Fibroblast of gingiva (primary cell): ENCODE measurements at regions not wholly inside any gene's neighbourhood (a gene's known extent, or its start where the extent isn't known, plus 50 kb on each side); places are given as distances from the start of the nearest gene placed in this dataset.
"Not testable (repeated sequence)": the region's sequence is repeated elsewhere in the genome, so short reads cannot be mapped to it uniquely, and the experiment has no call there.

Source experiments
- DNase-seq: peaks from one replicate; pipeline ENCODE4 v3.0.0-alpha.2; 2011; ENCODE audit warnings: low read depth

GRCh38 chr5:60066502-60066901 lies 173.0 kb upstream of the PDE4D start:
- DNase-seq = no peak

DNA sequence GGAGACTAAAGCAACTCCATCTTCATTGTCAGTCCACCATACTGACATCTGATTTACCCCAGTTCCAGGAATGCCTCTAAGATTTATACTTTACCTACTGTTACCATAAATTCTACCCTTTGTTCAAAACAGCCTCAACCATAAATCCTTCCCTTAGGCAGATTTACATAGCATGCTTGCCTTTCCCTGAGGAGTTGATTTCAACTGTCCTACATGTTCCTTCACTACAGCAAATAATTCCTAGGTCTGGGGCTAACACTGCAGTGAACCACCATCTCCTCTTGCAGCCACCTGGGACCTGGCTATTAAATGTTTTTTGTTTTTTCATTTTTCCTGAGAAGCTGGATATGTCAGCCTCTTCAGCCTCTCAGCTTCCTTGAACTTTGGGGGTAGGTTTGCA lies 166.9 kb upstream of the PDE4D start:
- DNase-seq = no peak

DNA sequence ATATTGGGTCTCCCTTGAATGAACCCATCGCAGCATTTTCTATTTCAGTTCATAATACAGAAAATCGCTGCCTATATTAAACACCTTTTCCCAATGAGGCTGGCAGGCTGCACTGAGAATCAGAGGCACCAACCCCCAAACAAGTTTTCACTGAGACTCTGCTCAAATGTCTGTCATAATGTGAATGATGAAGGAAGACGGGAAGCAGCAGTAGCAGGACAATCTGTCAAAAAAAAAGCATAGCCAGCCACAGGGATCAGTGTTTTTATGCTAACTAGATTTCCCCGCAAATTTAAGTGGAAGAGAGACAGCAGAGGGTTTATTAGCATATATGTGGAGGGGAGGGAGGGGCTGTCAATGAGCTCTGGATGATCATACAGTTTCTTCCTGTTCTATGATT lies 162.7 kb upstream of the PDE4D start:
- no peak for DNase-seq

DNA sequence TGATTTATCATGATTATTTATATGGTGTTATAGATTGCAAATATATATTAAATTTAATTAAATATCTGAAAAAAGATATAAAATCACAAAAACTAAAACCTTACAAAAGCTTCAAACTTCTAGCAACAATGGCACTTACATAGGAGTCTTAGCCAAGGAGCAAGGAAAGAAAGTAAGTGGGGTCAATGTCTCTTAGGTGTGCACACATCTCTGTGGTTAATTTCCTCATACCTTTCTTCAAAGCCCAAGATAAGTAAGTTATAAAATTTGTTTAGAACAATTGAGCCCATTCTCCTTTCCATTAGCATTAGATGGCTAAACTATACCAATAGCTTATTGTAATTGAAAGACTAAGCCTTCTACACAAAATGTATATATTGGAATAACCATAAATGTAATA lies 161.6 kb upstream of the PDE4D start:
- DNase-seq = no peak

DNA sequence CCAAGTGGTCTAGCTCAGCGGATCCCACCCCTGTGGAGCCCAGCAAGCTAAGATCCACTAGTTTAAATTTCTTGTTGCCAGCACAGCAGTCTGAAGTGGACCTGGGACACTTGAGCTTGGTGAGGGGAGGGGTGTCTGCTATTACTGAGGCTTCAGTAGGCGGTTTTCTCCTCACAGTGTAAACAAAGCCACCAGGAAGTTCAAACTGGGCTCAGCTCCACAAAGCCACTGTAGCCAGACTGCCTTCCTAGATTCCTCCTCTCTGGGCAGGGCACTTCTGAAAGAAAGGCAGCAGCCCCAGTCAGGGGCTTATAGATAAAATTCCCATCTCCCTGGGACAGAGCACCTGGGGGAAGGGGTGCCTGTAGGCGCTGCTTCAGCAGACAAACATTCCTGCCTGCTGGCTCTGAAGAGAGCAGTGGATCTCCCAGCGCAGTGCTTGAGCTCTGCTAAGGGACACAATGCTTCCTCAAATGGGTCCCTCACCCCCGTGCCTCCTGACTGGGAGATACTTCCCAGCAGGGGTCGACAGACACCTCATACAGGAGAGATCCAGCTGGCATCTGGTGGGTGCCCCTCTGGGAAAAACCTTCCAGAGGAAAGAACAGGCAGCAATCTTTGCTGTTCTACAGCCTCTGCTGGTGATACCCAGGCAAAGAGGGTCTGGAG lies 148.6 kb upstream of the PDE4D start:
- not testable (repeated sequence) for DNase-seq

- not testable (repeated sequence) for DNase-seq
Observed at GRCh38 chr5:60041508-60041907, 148.0 kb upstream of the PDE4D start.

DNA sequence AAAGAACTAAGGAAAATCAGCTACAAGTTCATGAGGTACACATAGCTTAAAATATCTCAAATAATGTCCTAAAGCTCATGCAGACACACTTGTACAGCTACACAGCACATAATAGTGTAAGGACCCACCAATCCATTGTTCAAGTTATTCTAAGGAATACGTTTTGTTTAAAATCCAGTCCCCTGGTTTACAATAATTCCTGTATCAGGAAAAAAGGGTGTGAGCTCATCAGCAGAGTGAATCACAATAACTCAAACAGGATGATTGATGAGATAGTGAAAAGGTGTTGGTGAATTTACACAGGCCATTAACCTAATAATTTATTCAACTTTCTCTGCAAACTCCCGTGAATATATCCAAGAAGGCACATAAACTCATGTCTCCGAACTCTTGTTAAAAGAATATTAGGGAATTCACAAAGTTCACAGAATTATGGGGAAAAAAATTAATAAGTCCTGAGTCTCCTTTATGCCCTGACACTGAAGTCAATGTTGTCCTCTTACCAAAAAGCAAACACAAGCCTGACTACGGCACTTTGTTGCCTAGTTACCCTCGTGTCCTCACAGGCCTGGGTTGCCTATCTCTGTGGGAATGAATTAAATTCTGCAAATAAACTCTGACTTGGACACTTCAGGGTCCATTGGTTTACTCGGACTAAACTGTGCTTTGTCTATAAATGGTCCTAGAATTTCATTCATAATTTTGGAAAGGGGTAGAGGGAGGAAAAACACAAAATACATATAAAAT lies 142.8 kb upstream of the PDE4D start:
- DNase-seq = no peak

- DNase-seq = no peak
Observed at GRCh38 chr5:60026161-60026560, 132.6 kb upstream of the PDE4D start.

- no peak for DNase-seq
Observed at GRCh38 chr5:60024104-60024503, 130.6 kb upstream of the PDE4D start.

DNA sequence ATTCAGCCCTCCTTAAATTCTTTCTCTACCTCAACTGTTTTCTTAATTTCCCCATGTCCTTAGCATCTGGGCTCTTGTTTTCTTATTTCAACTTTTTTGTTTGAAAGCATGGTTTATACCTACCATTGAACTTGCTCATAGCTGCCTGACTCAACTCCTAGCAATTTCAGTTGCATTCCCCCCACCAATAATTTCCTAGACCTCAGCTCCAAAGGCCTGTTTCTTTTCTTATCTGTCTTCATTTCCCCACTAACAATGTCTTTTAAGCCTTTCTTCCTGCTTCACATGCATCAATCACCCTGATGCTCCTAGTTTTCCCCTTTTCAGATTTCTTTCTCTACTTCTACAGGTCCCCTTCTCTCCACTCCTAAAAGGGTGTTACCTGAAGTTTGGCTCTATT lies 129.7 kb upstream of the PDE4D start:
- no peak for DNase-seq

- no peak for DNase-seq
Observed at GRCh38 chr5:60020457-60020856, 126.9 kb upstream of the PDE4D start.

DNA sequence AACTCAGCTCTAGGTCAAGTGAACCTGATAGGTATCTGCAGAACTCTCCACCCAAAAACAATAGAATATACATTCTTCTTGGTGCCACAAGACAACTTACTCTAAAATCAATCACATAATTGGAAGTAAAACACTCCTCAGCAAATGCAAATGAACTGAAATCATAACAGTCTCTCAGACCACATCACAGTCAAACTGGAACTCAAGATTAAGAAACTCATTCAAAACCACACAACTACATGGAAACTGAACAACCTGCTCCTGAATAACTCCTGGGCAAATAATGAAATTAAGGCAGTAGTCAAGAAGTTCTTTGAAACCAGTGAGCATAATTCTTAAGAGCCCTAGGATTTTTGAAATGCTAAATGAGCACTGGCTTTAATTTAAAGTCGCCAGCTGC lies 125.4 kb upstream of the PDE4D start:
- DNase-seq = not testable (repeated sequence)

GRCh38 chr5:60018091-60018490 lies 124.6 kb upstream of the PDE4D start:
- DNase-seq = no peak

- DNase-seq = no peak
Observed at GRCh38 chr5:60014331-60014730, 120.8 kb upstream of the PDE4D start.

DNA sequence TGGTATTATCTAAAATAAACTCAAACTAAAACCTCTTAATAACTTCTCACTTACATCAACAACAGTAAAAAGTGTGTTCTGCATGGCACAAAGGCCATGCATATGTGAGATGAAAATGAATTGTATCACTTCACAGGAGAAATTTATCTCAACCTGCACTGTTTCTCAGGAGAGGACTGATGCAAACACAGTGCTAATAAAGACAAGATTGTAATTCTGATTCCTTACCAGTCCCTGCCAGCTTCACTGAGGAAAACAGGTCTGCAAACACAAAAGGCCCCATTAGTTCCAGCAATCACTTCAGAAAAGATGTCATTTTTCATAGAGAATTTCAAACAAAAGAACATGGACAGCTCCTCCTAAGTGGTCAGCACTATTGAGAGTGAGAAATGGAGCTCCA lies 117.3 kb upstream of the PDE4D start:
- no peak for DNase-seq

DNA sequence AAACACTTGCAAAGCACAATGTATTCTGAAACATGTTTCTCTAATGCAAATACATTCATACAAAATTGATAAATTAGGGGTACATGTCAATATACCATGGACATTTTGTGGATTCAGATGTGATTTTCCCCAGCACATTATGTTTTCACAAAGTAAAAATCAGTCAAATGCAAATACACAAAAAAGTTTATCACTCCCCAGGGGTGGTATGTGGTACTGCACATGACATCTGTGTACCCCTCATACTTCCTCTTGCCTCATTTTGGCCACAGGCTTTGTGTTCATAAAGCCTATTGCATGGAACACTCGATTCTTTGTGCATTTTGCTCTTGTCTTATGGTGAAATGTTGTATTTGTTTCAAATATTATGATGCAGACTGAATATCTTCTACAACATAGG lies 116.8 kb upstream of the PDE4D start:
- DNase-seq = no peak

- no peak for DNase-seq
Observed at GRCh38 chr5:60007729-60008128, 114.2 kb upstream of the PDE4D start.

- DNase-seq = no peak
Observed at GRCh38 chr5:59999056-59999455, 105.5 kb upstream of the PDE4D start.

GRCh38 chr5:59992206-59992605 lies 98.7 kb upstream of the PDE4D start:
- no peak for DNase-seq

GRCh38 chr5:59988396-59988795 lies 94.9 kb upstream of the PDE4D start:
- DNase-seq = no peak

- no peak for DNase-seq
Observed at GRCh38 chr5:59976342-59976741, 82.8 kb upstream of the PDE4D start.

DNA sequence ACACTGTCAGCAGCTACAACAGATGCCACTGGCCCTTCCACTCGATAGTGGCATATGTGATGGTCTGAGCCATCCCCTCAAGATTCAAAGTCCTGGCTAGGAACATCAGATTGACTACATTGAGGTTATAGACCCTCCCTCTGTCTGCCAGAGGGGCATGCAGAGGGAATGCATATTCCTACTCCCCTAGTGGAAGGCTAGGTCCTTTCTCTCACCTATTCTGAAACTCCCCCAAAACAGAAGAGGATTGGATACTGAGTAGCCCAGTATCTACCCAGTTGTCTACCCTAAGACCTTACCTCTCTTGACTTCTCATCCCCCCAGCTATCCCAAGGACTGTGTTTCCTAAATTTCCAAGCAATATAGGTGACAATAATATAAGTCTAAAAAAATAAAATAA lies 78.5 kb upstream of the PDE4D start:
- DNase-seq = no peak

GRCh38 chr5:59959330-59959729 lies 65.8 kb upstream of the PDE4D start:
- DNase-seq = no peak
